ENCODE measurements at regions not wholly inside any gene's neighbourhood (a gene's known extent, or its start where the extent isn't known, plus 50 kb on each side); places are given as distances from the start of the nearest gene placed in this dataset.
"Not testable (repeated sequence)": the region's sequence is repeated elsewhere in the genome, so short reads cannot be mapped to it uniquely, and the experiment has no call there.

- H3K4me3 ChIP-seq (ENCODE audit: low read depth, low read length), result no peak overlapping the region
These were observed 106.7 kb upstream of the AHI1 start for GRCh38 chr6:135604035-135604860.

DNA sequence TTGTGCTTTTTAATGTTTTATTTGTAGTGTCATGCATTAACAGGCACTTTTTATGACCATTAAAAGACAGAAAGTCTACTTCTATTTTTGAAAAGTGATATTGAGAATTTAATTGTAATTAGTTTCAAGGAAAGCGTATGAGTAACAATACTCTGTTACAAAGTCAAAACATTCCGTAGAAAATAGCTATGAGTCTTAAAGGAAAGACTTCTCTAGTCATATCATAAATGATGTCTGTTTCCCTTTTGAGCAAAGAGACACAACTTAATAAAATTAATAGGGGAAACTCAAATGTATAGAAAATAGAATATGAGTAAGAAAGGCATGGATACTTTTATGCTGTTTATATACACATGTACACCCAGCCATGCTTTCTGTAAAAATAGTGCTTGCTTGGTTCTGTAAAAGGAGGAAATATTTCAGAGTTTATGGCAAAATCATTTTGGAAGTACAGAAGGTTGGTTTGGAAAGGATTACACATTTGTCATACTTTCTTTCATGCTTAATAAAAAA is 107.8 kb upstream of the AHI1 start:
- H3K4me3 ChIP-seq (ENCODE audit: low read depth, low read length), result no peak overlapping the region

GRCh38 chr6:135606392-135606791 is 108.9 kb upstream of the AHI1 start:
- no peak overlapping the region for H3K4me3 ChIP-seq (ENCODE audit: low read depth, low read length)

- no peak overlapping the region for H3K4me3 ChIP-seq (ENCODE audit: low read depth, low read length)
These were observed 110.5 kb upstream of the AHI1 start for GRCh38 chr6:135608031-135608430.

- H3K4me3 ChIP-seq (ENCODE audit: low read depth, low read length), result not testable (repeated sequence)
These were observed 112.7 kb upstream of the AHI1 start for GRCh38 chr6:135610192-135610591.

DNA sequence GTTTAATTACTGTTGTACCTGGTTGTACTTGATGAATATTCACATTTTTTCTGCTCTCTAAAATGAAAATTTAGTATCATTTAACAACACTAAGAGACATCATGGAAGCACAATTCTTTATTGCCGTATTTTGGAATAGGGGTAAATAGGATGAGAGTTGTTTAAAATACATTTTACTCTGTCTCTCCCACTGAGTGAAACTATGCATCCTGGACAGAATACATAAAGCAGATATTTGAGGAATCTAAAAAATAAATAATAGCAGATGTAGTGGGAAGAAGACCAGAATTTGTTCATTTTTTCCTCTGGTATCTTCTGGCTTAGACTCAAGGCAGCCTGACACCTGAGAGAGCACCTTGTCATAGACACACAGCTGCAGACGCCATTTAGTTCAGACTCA is 119.1 kb upstream of the AHI1 start:
- H3K4me3 ChIP-seq (ENCODE audit: low read depth, low read length), result no peak overlapping the region

GRCh38 chr6:135617222-135617621 is 119.7 kb upstream of the AHI1 start:
- no peak overlapping the region for H3K4me3 ChIP-seq (ENCODE audit: low read depth, low read length)

DNA sequence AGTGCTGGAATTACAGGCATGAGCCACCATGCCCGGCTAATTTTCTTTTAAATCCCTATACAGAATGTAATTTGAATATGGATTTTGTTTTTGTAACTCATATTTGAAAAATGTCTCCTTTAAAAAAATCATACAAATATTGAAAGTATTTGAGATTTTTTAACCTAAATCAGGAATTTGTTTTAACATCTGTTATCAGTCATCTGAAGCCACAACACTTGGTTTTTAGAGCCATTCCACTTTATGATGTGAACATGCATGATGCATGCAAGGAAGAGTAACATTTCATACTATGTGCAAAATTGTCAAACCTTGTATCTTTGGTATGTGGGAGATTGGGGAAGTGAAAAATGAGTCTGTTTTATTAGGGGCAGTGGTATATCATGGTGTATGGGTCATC is 124.5 kb upstream of the AHI1 start:
- no peak overlapping the region for H3K4me3 ChIP-seq (ENCODE audit: low read depth, low read length)

DNA sequence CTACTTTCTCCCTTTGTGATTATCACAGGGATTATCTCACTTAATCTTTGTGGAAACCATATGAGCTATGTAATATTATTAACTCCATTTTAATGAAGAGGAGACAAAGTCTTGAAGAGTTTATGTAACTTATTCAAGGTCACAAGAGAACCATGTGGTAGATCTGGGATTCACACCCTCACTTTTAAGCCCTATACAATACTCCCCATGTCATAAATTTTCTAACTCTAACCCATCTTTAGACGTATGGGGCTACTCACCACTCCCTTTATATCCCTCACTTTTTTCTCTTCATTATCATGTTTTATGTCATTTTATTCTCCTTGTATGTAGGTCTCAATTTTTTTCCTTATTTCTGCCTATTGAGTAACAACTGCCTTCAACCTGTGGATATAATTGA is 126.4 kb upstream of the AHI1 start:
- H3K4me3 ChIP-seq (ENCODE audit: low read depth, low read length), result no peak overlapping the region

DNA sequence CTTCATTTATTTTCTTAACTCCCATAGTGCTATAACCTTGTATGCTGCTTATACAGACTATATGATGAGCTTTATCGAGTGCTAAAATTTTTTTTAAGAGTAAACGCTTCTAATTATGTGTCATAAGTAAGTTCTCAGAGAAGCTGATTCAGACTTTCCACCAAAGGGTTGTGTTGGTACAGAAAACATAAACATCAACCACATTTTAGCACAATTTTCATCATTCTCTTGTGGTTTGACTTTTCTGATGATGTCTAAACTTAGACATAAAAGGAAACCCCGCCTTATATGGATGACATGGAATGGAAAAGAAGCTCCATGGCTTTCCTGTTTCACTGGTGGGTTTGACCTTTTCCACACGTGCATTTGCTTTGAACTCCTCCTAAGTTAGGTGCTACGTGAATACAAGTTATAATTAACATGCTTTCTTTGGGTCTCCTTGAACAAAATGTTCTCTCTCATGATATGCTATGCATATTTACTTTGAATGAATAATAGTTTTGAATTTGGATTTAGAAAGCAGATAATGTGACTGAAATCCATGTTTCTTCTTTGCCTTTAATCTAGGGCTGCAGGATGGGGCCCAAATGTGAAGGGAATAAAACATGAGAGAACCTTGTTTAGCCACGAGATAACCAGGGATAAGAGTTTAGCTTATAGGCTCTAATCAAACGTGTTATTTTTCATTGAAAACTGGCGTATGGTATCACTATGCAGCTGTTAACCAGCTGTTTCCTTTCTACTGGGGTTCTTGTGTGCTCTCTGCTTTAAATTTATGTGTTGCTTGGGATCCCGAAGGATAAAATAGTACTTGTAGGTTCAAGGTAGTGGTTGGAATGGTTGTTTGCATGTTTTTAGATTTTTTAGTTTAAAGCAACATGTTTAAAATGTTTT is 127.1 kb upstream of the AHI1 start:
- H3K4me3 ChIP-seq (ENCODE audit: low read depth, low read length), result no peak overlapping the region

GRCh38 chr6:135626001-135626400 is 128.5 kb upstream of the AHI1 start:
- H3K4me3 ChIP-seq (ENCODE audit: low read depth, low read length), result not testable (repeated sequence)

- no peak overlapping the region for H3K4me3 ChIP-seq (ENCODE audit: low read depth, low read length)
These were observed 129.7 kb upstream of the AHI1 start for GRCh38 chr6:135627092-135627715.

- H3K4me3 ChIP-seq (ENCODE audit: low read depth, low read length), result no peak overlapping the region
These were observed 133.3 kb upstream of the AHI1 start for GRCh38 chr6:135630789-135631376.

DNA sequence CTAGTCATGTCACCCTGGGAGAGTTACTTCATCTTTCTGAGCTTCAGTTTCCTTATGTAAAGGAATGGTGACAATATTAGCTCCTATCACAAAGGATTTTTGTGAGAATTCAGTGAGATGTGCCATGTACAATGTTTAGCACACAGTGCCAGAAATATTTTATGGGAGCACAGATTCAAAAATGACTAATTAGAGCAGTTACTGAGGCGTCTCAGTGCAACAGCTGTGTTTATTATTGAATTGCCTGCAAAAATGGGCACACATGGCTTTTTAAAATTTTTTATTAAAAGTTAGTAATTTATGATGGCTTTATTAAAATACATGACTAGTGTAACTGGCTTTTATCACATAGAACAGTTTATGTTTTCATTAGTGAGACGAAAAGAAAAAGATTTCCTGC is 134.3 kb upstream of the AHI1 start:
- H3K4me3 ChIP-seq (ENCODE audit: low read depth, low read length), result no peak overlapping the region

DNA sequence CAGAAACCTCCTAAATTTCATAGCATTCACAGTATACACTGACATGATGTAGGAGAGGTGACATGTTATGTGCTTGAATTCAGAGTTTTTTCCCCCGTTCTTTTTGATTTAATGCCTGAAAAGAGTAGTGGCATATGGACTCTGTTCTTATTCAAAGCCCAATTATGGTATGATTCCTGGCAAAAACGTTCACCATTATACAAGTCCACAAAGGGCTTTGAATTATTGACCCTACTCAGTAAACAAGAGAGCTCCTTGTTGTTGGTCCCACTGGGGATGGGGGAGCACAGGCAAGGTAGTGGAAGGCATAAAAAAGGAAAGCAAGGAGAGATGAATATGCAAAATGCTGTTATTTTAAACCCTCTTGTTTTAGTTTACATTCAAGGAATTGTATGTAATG is 136.0 kb upstream of the AHI1 start:
- H3K4me3 ChIP-seq (ENCODE audit: low read depth, low read length), result no peak overlapping the region

GRCh38 chr6:135637701-135638100 is 140.2 kb upstream of the AHI1 start:
- no peak overlapping the region for H3K4me3 ChIP-seq (ENCODE audit: low read depth, low read length)

- H3K4me3 ChIP-seq (ENCODE audit: low read depth, low read length), result no peak overlapping the region
These were observed 140.6 kb upstream of the AHI1 start for GRCh38 chr6:135638108-135638507.

DNA sequence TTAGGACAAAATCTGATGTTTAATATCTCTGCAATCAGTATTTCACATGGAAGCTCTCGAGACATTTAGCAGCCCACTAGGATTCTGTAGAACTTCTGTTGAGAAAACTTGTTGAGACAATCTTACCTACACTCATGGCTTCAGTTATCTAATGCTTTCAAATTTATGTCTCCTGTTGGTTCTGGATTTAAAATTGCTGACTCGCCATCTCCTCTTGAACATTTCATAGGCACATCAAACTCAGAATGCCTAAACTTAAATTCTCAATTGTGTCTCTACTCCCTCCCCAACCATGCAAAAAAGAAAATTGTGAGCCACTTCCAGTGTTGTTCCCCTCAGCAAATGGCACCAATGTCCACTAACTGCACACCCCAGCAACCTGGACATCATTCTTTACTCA is 142.5 kb upstream of the AHI1 start:
- H3K4me3 ChIP-seq (ENCODE audit: low read depth, low read length), result no peak overlapping the region

DNA sequence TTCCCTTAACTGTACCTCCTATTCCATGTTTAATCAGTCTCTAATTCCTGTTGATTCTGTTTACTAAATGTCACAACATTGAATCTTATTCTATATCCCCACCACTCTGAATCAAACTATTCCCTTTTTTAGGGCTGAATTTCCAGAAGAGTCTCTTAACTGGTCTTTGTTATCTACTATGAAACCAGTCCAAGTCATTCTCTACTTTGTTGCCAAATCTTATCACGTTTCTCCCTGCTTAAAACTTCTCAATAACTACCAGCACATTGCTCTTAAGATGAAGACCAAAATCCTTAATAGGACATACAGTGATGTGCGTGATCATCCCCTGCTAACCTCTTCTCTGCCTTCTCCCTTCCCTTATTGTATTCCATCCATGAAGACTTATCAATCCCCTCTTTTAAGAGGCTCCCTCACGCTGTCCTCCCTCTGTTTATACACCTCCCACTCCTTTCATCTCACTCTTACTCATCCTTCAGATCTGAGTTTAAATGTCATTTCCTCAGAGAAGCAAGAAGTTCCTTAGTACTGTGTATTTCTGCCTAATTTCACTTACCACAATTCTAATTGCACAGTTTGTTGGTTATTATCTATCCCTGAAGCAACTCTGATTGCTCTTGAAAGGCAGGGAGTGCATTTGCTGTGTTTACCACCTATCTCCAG is 143.0 kb upstream of the AHI1 start:
- no peak overlapping the region for H3K4me3 ChIP-seq (ENCODE audit: low read depth, low read length)

GRCh38 chr6:135642912-135643311 is 145.4 kb upstream of the AHI1 start:
- no peak overlapping the region for H3K4me3 ChIP-seq (ENCODE audit: low read depth, low read length)

GRCh38 chr6:135644394-135644793 is 146.9 kb upstream of the AHI1 start:
- no peak overlapping the region for H3K4me3 ChIP-seq (ENCODE audit: low read depth, low read length)

All from iPS-11a (cell line).